CD4-positive, alpha-beta T cell treated with Interleukin-6 at 100 ng/mL for 8 hours (primary cell): ENCODE measurements at regions not wholly inside any gene's neighbourhood (a gene's known extent, or its start where the extent isn't known, plus 50 kb on each side); places are given as distances from the start of the nearest gene placed in this dataset.

Source experiments
- DNase-seq: peaks from one replicate; pipeline ENCODE4 v3.0.0-alpha.2; 2020; ENCODE audit warnings: mixed read lengths, low spot score

GRCh38 chr18:48488388-48488850 lies 50.4 kb upstream of the CTIF start:
- no peak for DNase-seq

- DNase-seq = no peak
Observed at GRCh38 chr18:48486754-48487153, 52.1 kb upstream of the CTIF start.

DNA sequence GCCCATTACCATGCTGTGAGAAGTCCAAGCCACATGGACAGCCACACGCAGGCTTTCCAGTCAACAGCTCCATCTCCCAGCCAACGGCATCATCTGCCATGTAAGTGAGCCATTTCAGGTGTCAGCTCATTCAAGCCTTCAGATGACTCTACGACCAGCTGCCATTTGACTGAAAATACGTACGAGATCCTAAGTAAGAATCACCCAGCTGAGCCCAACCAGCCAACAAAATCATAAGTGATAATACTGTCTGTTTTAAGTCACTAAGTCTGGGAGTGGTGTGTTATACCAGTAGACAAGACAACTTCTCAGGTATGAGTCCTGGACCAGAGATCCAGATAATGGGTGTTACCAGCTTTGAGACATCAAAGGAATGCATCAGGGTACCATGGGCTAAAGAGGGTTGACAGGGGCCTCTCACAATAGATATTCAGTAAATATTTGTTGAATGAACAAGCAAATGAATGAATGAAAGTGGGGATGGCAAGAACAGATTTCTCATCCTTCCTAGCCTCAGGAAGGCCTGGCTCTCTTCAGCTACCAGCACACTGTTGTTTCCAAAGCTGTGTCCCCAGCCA lies 52.9 kb upstream of the CTIF start:
- no peak for DNase-seq

GRCh38 chr18:48481092-48481491 lies 57.7 kb upstream of the CTIF start:
- DNase-seq = no peak

DNA sequence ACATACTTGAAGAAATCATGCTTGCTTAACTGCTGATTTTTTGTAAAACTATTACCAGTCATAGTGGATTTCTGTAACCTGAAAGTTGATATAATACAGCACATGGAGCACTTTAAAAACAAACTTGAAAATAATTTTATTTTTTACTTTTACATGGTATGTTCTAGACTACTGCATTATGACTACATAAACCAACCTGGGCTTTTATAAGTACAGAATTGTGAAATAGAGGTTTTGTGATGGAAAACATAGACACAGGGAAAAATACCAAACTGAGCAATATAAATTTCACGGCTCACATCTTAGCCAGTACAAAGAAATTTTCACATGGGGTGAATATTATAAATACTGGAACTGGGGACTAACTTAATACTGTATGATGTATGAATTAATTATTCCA lies 59.3 kb upstream of the CTIF start:
- no peak for DNase-seq

- DNase-seq = no peak
Observed at GRCh38 chr18:48477348-48477747, 61.5 kb upstream of the CTIF start.

DNA sequence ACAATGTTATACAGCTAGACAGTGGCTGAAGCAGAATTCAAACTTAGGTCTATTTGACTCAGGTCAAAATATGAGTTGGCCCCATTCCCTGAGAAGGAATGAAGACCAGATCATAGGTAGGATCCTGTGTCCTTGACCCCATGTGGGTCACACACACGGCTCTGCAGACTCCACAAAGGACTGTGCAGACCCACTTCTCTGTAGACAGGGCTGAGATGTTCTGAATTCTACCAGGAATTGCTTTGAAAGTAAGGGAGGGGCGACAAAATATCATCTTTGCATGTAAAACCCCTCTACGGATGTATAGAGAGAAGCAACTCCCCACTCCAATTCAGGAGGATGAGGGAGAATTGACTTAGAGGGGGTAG lies 62.3 kb upstream of the CTIF start:
- no peak for DNase-seq

DNA sequence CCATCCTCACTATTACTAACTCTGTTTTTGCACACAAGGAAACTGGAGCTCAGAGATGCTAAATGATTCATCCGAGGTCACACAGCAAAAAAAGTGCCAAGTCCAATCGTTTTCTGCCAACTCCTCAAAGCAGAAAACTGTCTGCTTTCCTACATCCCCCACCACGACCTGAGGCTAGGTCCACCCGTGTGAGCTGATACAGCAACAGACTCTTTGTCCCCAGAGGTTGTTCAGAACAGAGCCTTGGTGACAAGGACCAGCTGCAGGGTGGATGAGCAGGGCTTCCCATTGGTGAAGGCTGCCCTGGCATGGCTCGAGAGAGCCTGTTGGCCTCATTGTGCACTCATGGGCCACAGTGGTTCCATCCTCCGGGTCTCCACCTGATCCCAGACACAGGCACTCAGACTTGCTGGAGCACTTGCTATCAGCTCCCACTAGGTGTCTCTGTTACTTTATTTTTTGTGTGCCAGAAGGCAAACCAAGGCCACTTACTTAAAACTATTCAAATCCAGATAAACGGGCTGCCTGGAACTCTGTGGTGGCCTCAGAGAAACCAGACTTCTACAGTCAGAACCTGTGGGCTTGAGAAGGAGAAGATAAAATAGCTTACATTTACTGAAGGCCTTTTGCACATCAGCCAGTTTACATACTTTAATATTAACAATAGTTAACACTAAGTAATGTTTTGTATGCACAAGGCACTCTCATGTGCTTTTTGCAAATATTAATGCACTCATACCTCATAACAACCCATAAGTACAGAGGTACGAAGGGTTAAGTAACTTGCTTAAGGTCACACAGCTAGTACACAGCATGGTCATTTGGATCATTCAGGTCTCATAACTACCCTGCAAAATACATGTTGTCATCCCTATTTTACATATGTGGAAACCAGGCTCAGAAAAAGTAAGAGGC lies 62.9 kb upstream of the CTIF start:
- peak; percentile 24 for DNase-seq

DNA sequence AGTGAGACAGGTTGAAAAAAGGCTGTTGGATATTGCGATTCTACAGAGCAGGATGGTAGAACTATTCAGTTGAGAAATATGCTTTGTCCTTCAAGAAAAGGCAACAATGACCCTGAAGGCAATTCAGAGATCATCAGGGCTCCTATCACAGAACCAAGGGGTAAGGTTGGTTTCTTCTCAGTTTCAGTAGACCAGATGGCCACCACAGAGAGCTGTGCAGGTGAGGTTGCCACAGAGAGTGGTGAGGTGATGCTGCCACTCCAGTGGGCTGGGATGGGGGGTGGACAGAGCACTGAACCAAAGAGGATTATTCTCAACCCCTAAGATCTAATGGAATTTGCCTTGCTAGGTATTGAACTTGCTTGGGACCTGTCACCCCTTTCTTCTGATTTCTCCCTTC lies 64.6 kb upstream of the ZBTB7C start:
- DNase-seq = no peak

DNA sequence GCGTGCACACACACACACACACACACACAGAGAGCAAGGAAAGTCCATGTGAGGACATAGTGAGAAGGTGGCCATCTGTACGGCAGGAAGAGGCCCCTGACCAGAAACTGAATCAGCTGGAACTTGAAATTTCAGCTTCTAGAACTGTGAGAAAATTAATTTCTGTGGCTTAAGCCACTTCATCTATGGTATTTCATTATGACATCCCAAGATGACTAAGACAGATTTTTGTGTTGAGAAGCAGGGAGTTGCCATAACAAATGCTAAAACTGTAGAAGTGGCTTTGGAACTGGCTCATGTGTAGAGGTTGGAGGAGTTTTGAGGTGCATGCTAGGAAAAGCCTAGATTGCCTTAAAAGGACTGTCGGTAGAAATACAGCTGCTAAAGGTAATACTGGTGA lies 63.4 kb upstream of the ZBTB7C start:
- no peak for DNase-seq

DNA sequence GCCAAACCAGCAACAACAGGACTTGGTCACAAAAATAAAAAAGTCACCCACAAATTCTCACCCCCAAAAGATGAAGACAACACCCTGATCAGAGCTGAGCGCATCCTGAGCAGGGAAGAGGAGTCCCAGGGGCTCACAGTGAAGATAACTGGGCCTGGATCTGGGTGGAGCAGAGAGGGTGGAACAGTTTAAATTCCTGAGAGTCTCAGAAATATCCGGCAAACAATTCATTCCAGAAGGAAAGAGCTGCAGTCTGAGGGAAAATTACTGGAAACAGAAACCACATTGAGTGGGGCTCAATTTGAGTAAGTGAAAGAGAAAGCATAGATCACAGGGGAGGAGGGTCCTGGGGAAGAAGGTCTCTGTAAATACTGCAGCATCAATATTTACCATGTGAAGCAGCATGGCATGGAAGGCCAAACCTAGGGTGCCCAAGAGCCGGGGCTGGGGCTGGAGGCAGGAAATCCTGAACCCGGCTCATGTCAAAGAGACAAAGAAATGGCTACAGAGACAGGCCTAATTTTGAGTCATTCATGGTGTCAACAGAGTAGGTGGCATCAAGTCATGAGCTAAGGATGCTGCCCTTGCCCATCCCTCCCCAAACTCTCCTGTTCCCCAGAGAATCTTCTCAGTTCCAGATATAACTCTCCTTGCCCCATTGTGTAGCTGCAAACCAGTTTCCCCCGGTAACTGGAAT lies 61.4 kb upstream of the ZBTB7C start:
- DNase-seq = no peak

DNA sequence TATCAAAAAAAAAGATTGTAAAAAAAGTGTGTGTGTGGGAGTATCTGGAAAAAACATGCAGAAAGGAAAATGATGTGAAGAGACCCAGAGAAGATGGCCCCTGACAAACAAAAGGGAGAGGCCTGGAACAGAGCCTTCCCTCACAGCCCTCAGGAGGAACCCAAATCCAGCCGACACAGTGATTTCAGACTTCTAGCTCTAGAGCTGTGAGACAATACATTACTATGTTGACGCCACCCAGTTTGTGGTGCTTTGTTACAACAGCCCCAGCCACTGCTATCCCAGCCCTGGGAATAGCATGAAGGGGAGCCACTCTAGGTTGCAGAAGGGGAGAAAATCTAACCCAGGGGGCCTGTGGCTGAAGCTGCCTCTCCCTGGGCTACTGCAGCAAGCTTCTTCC lies 59.0 kb upstream of the ZBTB7C start:
- DNase-seq = no peak

GRCh38 chr18:48467231-48467630 lies 58.0 kb upstream of the ZBTB7C start:
- no peak for DNase-seq

DNA sequence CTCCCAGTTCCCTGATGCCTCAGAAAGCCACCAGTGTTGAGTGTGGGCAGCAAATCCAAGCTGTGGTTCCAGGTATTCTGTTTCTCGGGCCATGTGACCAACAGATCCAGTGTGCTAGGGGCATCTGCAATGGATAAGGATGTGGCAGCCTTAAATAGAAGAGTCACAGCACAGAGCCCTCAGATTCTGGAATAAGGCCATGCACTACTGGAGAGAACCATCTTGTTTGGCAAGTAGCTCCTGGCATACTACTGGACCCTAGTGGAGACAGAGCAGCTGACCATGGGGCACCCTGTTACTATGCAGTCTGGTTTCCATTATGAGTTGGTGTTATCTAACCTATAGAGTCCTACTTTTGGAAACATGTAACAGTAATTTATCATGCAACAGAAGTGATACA lies 53.3 kb upstream of the ZBTB7C start:
- no peak for DNase-seq

DNA sequence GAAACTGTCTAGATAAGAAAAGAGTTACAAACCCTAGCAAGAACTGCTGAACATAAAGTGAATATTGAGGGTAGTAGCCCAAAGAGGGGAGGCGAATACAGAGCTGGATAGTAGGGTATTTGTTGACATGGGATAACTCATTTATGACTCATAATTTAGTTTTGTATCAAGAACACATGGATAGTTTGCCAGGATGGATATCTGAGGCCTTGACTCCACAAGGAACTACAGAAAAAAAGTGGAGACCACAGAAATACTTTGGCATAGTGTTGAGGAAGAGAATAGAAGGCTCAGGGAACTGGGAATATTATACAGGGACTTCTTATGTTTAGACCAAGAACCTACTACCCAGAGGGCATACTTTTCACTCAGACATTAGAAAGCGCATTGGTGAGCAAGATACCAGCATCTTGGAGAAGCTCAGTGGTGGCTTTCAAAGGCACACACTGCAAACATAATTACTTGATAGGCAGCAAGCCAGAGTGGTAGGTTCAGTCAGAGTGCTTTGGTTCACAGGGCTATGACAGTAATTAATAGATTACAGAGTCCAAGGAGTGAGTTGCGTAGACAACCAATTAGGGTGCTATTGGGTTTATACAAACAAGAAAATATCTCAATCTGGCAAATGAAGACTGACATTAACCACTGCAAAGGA lies 51.9 kb upstream of the ZBTB7C start:
- DNase-seq = no peak

GRCh38 chr18:48459465-48459864 lies 50.3 kb upstream of the ZBTB7C start:
- no peak for DNase-seq

DNA sequence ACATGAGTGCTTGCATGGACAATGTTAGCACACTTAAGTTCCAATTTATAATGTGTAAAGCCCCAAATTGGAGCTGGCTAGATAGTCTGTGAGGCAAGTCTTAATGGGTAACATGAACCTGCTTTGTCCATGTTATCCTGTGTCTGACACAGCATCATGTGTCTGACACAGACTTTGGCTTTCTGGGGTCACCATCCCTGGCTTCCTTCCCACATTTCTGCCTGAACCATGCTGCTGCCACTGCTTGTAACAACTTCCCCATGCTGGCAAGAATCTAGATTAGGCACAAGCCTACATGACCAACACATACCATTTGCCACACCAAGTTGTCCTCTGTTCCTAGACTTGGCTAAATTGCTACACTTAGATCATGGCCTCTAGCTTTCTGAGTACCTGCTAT lies 49.8 kb upstream of the ZBTB7C start:
- no peak for DNase-seq
